Stimulated activated naive CD8-positive, alpha-beta T cell treated with anti-CD3 and anti-CD28 coated beads, Interleukin-15, amount 100 ng/mL, for 72 hours (primary cell): ENCODE measurements at regions not wholly inside any gene's neighbourhood (a gene's known extent, or its start where the extent isn't known, plus 50 kb on each side); places are given as distances from the start of the nearest gene placed in this dataset.
A peak's percentile ranks its signal among the peaks of the same experiment; 100 is the strongest.
"Not testable (repeated sequence)": the region's sequence is repeated elsewhere in the genome, so short reads cannot be mapped to it uniquely, and the experiment has no call there.

Experiments
- ATAC-seq: fragments of 150-1000 bp; cut with Tn5 transposase; 2 replicates; pipeline ENCODE4 v1.10.0; 2021; ENCODE audit warnings: mild to moderate bottlenecking, moderate library complexity
- DNase-seq, 2 donors: peaks; one replicate each; pipeline ENCODE4 v3.0.0; 2021 to 2022
- H3K27ac Mint-ChIP-seq, 2 donors: one replicate each; pipeline ENCODE4 v1.8.0; 2022; ENCODE audit warnings: mild to moderate bottlenecking in 2 of 2, mixed read lengths in 2 of 2, moderate library complexity in 2 of 2
- H3K27me3 Mint-ChIP-seq: one replicate; pipeline ENCODE4 v1.8.0; 2022; ENCODE audit warnings: mixed read lengths
- H3K4me1 Mint-ChIP-seq: one replicate; pipeline ENCODE4 v1.8.0; 2022; ENCODE audit warnings: mild to moderate bottlenecking, mixed read lengths
- H3K4me3 Mint-ChIP-seq, 2 donors: one replicate each; pipeline ENCODE4 v1.8.0; 2022; ENCODE audit warnings: mild to moderate bottlenecking in 2 of 2, mixed read lengths in 2 of 2, moderate library complexity in 1 of 2
- H3K9me3 Mint-ChIP-seq, 2 donors: one replicate each; pipeline ENCODE4 v1.8.0; 2022; ENCODE audit warnings: mixed read lengths in 2 of 2

- H3K4me1 Mint-ChIP-seq = no peaks in the 10 kb centered on the region
- no peak for DNase-seq
- no peak overlapping the region for H3K27ac Mint-ChIP-seq
- peaks cover 0 to 7% of the 10 kb centered on the region in 2 donors for H3K9me3 Mint-ChIP-seq
- no peak overlapping the region for H3K4me3 Mint-ChIP-seq
- peaks cover 8% of the 10 kb centered on the region for H3K27me3 Mint-ChIP-seq
- no peak for ATAC-seq
Observed at GRCh38 chr10:61029411-61029810, 85.4 kb upstream of the RHOBTB1 start.

GRCh38 chr10:61028861-61029361 is 84.9 kb upstream of the RHOBTB1 start:
- ATAC-seq (no peak), DNase-seq (no peak)
- no peaks in the 10 kb centered on the region for H3K4me1 Mint-ChIP-seq

GRCh38 chr10:61024856-61025201 is 80.8 kb upstream of the RHOBTB1 start:
- no peaks in the 10 kb centered on the region for H3K9me3 Mint-ChIP-seq
- DNase-seq (no peak), ATAC-seq (no peak)
- H3K27me3 Mint-ChIP-seq = peaks cover 8% of the 10 kb centered on the region
- no peaks in the 10 kb centered on the region for H3K4me1 Mint-ChIP-seq
- no peak overlapping the region for H3K27ac Mint-ChIP-seq
- no peak overlapping the region for H3K4me3 Mint-ChIP-seq

More at GRCh38 chr10:61028861-61029361, 84.9 kb upstream of the RHOBTB1 start:
- Mint-ChIP-seq H3K27me3 (peaks cover 8% of the 10 kb centered on the region), H3K4me3 (no peak overlapping the region), H3K9me3 (peaks cover 0 to 2% of the 10 kb centered on the region in 2 donors), H3K27ac (no peak overlapping the region)

GRCh38 chr10:61024151-61024855 is 80.3 kb upstream of the RHOBTB1 start:
- DNase-seq (no peak), ATAC-seq (no peak)
- H3K27me3 Mint-ChIP-seq = peaks cover 8% of the 10 kb centered on the region
- no peak overlapping the region for H3K27ac Mint-ChIP-seq
- no peaks in the 10 kb centered on the region for H3K9me3 Mint-ChIP-seq
- no peaks in the 10 kb centered on the region for H3K4me1 Mint-ChIP-seq
- no peak overlapping the region for H3K4me3 Mint-ChIP-seq

- Mint-ChIP-seq H3K27ac (no peak overlapping the region), H3K9me3 (no peaks in the 10 kb centered on the region), H3K4me1 (no peaks in the 10 kb centered on the region), H3K4me3 (no peak overlapping the region), H3K27me3 (no peaks in the 10 kb centered on the region)
- no peak for DNase-seq
- ATAC-seq = no peak
Observed at GRCh38 chr10:61023053-61023452, 79.1 kb upstream of the RHOBTB1 start.

- no peak for DNase-seq
- H3K27me3 Mint-ChIP-seq = no peaks in the 10 kb centered on the region
- no peak overlapping the region for H3K4me3 Mint-ChIP-seq
- H3K9me3 Mint-ChIP-seq = no peaks in the 10 kb centered on the region
- no peaks in the 10 kb centered on the region for H3K4me1 Mint-ChIP-seq
- no peak for ATAC-seq
- no peak overlapping the region for H3K27ac Mint-ChIP-seq
Observed at GRCh38 chr10:61021926-61022325, 77.9 kb upstream of the RHOBTB1 start.

- no peak overlapping the region for H3K4me3 Mint-ChIP-seq
- H3K4me1 Mint-ChIP-seq = no peaks in the 10 kb centered on the region
- no peaks in the 10 kb centered on the region for H3K27me3 Mint-ChIP-seq
- H3K9me3 Mint-ChIP-seq = no peaks in the 10 kb centered on the region
- no peak for DNase-seq
- H3K27ac Mint-ChIP-seq = no peak overlapping the region
- no peak for ATAC-seq
Observed at GRCh38 chr10:61020420-61021158, 76.6 kb upstream of the RHOBTB1 start.

GRCh38 chr10:61018146-61018545 is 74.2 kb upstream of the RHOBTB1 start:
- Mint-ChIP-seq H3K4me1 (no peaks in the 10 kb centered on the region), H3K9me3 (no peaks in the 10 kb centered on the region), H3K27ac (no peak overlapping the region), H3K27me3 (no peaks in the 10 kb centered on the region), H3K4me3 (no peak overlapping the region)
- DNase-seq = no peak
- ATAC-seq = no peak

GRCh38 chr10:61016630-61017029 is 72.6 kb upstream of the RHOBTB1 start:
- Mint-ChIP-seq H3K4me3 (no peak overlapping the region), H3K27me3 (no peaks in the 10 kb centered on the region), H3K4me1 (no peaks in the 10 kb centered on the region), H3K9me3 (no peaks in the 10 kb centered on the region), H3K27ac (no peak overlapping the region)
- ATAC-seq (no peak), DNase-seq (no peak)

GRCh38 chr10:61016007-61016406 is 72.0 kb upstream of the RHOBTB1 start:
- ATAC-seq = no peak
- Mint-ChIP-seq H3K4me3 (no peak overlapping the region), H3K4me1 (no peaks in the 10 kb centered on the region), H3K27me3 (no peaks in the 10 kb centered on the region), H3K9me3 (no peaks in the 10 kb centered on the region), H3K27ac (no peak overlapping the region)
- DNase-seq = no peak

- H3K4me3 Mint-ChIP-seq = no peak overlapping the region
Observed at GRCh38 chr10:61010863-61011262, 66.9 kb upstream of the RHOBTB1 start.

GRCh38 chr10:61003069-61003468 is 59.1 kb upstream of the RHOBTB1 start:
- not testable (repeated sequence) for ATAC-seq, DNase-seq, H3K27ac Mint-ChIP-seq, H3K4me3 Mint-ChIP-seq, H3K9me3 Mint-ChIP-seq, H3K4me1 Mint-ChIP-seq
- H3K27me3 Mint-ChIP-seq = peaks cover 75% of the 10 kb centered on the region

More at GRCh38 chr10:61010863-61011262, 66.9 kb upstream of the RHOBTB1 start:
- no peak for DNase-seq
- H3K27me3 Mint-ChIP-seq = peaks cover 33% of the 10 kb centered on the region
- no peak overlapping the region for H3K27ac Mint-ChIP-seq
- ATAC-seq = no peak
- no peaks in the 10 kb centered on the region for H3K4me1 Mint-ChIP-seq
- H3K9me3 Mint-ChIP-seq = peaks cover 0 to 6% of the 10 kb centered on the region in 2 donors

- Mint-ChIP-seq H3K9me3 (no peaks in the 10 kb centered on the region), H3K27ac (no peak overlapping the region), H3K27me3 (peaks cover 66% of the 10 kb centered on the region), H3K4me3 (peak overlapping the region; percentile 42 to 52), H3K4me1 (no peaks in the 10 kb centered on the region)
- no peak for ATAC-seq
- no peak for DNase-seq
Observed at GRCh38 chr10:61001731-61002122, 57.7 kb upstream of the RHOBTB1 start.

- H3K4me3 Mint-ChIP-seq = peak overlapping the region; percentile 14 to 58
Observed at GRCh38 chr10:61000769-61001730, 57.1 kb upstream of the RHOBTB1 start.

GRCh38 chr10:60998932-60999331 is 54.9 kb upstream of the RHOBTB1 start:
- Mint-ChIP-seq H3K4me3 (no peak overlapping the region), H3K27me3 (peaks cover 38% of the 10 kb centered on the region), H3K9me3 (no peaks in the 10 kb centered on the region), H3K4me1 (no peaks in the 10 kb centered on the region), H3K27ac (no peak overlapping the region)
- no peak for ATAC-seq
- DNase-seq = no peak

More at GRCh38 chr10:61000769-61001730, 57.1 kb upstream of the RHOBTB1 start:
- DNase-seq = no peak
- H3K27ac Mint-ChIP-seq = peak overlapping the region in 1 of 2 donors; percentile 8
- H3K27me3 Mint-ChIP-seq = peaks cover 59% of the 10 kb centered on the region
- ATAC-seq = peak; percentile 81
- H3K9me3 Mint-ChIP-seq = no peaks in the 10 kb centered on the region
- no peaks in the 10 kb centered on the region for H3K4me1 Mint-ChIP-seq
